CMK (cell line): ENCODE measurements at regions not wholly inside any gene's neighbourhood (a gene's known extent, or its start where the extent isn't known, plus 50 kb on each side); places are given as distances from the start of the nearest gene placed in this dataset.
"Not testable (repeated sequence)": the region's sequence is repeated elsewhere in the genome, so short reads cannot be mapped to it uniquely, and the experiment has no call there.

Source experiments
- DNase-seq: peaks from one replicate; pipeline ENCODE4 v3.0.0-alpha.2; 2010; ENCODE audit warnings: low read depth

DNA sequence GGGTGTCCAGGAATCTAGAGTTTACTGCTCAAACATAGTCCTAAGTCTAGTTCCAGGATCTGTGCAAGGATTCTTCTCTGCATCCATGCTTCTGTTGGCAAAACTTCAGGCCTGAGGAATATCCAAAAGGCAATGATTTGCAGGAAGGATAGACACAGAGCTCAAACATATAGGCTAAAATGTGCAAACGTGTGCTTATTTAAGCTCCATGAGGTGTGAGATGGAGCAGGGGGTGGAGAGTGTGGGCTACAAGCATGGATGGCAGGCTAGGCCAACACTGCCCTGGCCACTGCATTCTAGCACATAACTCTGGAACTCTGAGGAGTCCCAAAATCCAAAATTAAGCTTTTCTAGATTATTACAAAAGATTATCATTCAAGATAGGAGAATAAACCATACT lies 301.1 kb downstream of the PAX3 start:
- DNase-seq = no peak

- DNase-seq = no peak
Measured at GRCh38 chr2:221997100-221997499, 301.7 kb downstream of the PAX3 start.

DNA sequence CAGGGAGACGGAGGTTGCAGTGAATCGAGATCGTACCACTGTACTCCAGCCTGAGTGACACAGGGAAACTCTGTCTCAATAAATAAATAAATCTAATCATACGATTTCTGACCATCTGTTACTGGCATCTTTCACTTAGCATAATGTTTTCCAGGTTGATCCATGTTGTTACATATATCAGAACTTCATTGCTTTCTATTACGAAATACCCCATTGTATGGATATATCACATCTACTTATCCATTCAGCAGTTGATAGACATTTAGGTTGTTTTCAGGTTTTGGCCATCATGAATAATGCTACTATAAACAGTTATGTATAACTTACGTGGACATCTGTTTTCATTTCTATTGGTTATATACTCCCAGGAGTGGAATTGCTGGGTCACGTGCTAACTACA lies 303.9 kb downstream of the PAX3 start:
- DNase-seq = no peak

- DNase-seq = not testable (repeated sequence)
Measured at GRCh38 chr2:221984376-221984775, 314.4 kb downstream of the PAX3 start.

GRCh38 chr2:221981912-221982470 lies 316.8 kb downstream of the PAX3 start:
- no peak for DNase-seq

- DNase-seq = no peak
Measured at GRCh38 chr2:221975151-221975550, 323.6 kb downstream of the PAX3 start.

GRCh38 chr2:221973902-221974301 lies 324.9 kb downstream of the PAX3 start:
- no peak for DNase-seq

DNA sequence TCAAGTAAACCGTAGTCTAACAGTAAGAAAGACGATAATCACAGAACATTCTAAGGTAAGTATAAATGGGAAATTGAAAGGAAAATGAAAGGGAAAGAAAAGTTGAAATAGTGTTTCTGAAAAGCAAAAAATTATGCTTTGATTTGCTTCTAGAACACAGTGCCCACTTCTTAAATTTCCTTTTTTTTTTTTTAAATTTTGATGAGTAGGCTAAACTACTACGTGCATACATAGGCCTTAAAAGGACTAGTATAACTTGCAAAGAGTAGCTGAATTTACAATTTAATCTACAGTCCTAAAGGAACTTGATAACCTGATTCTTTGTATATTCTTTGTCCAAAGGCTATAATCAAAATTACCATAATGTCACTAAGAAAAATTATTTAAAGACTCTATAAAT lies 325.3 kb downstream of the PAX3 start:
- DNase-seq = no peak

GRCh38 chr2:221972813-221973478 lies 325.9 kb downstream of the PAX3 start:
- DNase-seq = no peak

DNA sequence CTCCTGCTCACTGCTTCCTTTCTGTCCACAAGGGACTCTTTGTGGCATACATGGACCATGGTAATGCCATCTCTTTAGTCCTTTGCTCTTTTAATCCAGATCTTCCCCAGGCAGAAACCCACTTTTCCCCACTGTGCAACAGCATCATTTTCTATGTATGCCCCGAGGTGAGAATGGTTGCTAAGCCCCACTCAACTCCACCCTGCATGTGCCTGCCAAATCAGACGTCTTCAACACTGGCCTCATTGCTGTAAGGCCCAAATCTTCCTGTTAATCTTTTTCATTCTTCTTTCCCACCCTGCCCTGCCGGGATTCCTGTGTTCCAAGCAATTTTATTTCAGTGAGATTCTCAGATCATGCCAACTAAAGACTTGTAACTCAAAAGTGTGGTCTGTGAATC lies 328.4 kb downstream of the PAX3 start:
- no peak for DNase-seq

GRCh38 chr2:221969830-221970144 lies 329.0 kb downstream of the PAX3 start:
- no peak for DNase-seq

GRCh38 chr2:221969087-221969829 lies 329.5 kb downstream of the PAX3 start:
- DNase-seq = no peak

DNA sequence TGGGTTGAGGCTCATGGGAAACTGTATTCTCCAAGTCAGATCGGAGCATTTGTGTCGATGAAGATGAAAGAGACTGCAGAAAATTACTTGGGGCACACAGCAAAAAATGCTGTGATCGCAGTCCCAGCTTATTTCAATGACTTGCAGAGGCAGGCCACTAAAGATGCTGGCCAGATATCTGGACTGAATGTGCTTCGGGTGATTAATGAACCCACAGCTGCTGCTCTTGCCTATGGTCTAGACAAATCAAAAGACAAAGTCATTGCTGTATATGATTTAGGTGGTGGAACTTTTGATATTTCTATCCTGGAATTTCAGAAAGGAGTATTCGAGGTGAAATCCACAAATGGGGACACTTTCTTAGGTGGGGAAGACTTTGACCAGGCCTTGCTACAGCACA lies 336.6 kb downstream of the PAX3 start:
- DNase-seq = no peak

DNA sequence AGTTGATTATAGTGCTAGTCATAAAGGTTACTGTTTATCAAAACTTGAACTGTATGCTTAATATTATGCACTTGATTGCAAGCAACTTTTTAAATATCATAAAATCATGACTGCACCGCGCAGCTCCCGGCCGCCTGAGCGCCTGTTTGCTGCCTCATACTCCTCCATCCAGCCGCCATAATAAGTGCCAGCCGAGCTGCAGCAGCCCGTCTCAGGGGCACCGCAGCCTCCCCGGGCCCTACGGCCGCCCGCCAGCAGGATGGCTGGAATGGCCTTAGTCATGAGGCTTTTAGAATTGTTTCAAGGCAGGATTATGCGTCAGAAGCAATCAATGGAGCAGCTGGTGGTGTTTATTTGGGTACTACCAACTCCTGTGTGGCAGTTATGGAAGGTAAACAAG lies 337.2 kb downstream of the PAX3 start:
- no peak for DNase-seq

DNA sequence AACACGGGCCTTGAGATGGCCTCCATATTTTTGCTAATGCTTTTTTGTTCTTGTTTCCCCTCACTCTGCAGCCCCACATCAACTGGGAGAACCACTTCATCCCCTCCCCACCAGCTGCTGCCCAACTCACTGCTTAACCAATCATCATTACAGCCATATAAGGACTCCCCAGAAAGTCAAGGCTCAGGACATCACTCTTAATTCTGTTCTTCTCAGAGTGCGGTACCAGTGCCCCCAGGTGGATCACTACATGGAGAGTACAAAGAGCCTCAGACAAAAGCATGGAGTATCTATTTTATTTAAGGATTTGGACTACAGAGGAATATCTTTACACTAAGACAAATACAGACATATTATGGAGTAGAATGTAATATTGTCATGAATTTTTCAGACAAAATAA lies 340.6 kb downstream of the PAX3 start:
- DNase-seq = no peak

GRCh38 chr2:221948076-221948475 lies 350.7 kb downstream of the PAX3 start:
- DNase-seq = no peak

DNA sequence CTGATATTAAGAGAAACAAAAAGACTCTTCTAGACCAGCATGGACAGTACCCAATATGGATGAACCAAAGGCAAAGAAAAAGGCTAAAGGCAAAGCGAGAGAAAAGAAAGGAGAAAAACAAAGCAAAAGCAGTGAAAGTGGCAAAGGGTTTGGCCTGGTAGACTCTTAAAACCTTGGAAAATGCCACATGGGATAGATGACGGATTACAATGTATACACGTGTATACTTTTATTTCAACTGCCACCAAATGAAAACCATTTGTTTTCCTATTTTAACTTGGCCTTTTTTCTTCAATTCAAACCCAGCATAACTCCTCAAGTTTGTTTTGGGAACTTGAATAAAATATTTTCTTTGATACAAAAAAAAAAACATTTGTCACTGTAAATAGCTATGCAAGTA lies 354.3 kb downstream of the PAX3 start:
- not testable (repeated sequence) for DNase-seq

DNA sequence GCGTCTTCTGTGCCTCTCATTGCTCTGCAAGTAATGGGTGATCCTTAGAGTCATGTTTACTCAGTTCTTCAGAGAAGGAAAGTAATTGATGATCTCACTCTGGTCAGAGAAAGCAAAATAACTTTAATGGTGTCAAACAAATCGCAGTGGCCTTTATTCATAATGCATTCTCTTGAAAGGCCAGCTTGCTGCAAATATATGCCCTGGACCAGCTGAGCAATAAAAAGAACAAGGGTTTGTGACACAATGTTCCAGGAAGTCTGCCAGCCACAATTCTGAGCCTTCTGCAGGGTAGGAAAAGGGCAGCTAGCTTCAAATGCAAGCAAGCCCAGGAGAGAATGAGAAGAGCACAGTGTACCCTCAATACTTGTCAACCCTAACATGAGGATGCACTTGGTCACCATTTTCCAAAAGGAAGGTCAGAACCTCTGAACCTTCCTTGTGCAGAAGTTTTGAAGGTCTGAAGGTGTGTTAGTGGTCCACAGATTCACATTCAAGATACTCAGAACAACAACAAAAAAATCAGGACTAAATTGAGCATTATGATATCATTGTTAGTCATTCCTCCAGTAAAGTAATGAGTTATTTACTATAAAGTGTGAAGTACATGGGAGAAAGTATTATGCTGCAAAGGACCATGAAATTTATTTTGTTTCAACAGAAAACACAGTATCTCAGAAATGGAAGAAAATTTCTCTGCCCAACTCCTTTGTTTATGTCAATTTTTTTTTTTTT lies 355.6 kb downstream of the PAX3 start:
- DNase-seq = no peak

DNA sequence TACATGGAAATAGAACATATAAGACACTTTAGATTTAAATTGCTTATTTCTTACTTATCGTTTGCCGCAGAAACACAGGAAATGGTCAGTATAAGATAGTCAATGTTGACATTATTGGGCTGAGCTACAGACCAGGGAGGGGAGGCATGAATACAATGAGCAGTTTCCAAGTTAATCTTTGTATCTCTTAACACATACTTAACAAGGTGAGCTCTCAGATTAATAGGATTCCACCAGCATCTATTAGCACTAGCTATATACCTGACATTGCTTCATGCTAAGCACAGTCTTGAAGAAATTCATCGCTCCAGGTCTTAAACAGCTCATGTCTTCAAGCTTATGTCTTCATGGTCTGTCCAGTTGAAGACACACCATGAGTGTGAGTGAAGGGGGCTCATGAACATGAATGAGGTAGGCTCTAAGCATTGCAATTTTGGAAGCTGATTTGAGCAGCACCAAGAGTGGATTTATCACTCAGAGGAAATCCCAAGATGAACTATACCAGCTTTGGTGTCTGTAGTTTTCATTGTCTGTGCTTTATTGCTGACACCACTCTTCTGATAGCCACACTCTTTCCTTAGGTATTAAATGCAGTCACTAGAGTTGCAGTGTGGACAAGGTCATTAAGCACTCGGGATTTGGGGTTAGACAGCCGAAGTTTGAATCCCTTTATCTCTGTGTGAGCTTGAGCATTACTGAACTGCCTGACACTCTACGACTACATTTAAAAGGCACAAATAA lies 359.3 kb upstream of the EPHA4 start:
- no peak for DNase-seq

DNA sequence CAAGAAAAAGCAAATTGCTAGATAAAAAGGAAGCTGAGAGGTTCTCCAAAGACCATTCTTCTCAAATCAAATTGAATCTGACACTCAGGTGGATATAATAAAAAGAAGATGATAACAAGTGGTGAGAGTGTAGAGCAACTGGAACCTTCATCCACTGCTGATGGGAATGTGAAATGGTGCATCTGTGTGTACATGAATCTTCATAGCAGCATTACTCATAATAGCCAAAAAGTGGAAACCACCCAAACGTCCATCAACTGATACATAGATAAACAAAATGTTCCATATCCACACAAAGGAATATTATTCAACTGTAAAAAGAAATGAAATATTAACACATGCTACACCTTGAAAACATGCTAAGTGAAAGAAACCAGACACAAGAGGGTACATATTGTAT lies 357.2 kb upstream of the EPHA4 start:
- no peak for DNase-seq

- DNase-seq = no peak
Measured at GRCh38 chr2:221926327-221926726, 354.2 kb upstream of the EPHA4 start.

DNA sequence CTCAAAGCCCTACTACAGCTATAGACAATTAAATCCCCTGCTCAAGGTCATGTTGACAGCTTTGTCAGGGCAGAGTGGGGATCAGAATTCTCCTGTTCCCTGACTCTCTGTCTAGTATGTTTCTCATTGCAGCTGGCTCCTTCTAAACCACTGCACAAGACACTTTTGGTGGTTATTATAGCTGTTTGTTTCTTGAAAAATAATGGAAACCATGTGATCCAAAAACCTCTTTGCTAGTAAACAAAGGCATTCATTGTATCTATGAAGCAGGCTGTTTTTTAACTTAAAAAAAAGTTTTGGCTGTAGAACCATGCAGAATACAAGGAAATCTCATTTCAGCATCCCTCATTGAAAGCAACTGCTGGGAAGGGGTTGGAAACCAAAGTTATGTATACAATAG lies 352.5 kb upstream of the EPHA4 start:
- no peak for DNase-seq
